Esophagus muscularis mucosa (tissue), 4 donors: ENCODE measurements at regions not wholly inside any gene's neighbourhood (a gene's known extent, or its start where the extent isn't known, plus 50 kb on each side); places are given as distances from the start of the nearest gene placed in this dataset.

ENCODE experiments used
- EP300 ChIP-seq: sonication (generic); formaldehyde crosslinking; IDR thresholded peaks from one replicate; pipeline ENCODE4 v1.6.1; 2017; ENCODE audit warnings: antibody characterized with exemption
- POLR2A ChIP-seq: fragments of 450-650 bp; IDR thresholded peaks from one replicate; pipeline ENCODE4 v1.6.1; 2017; ENCODE audit warnings: antibody characterized with exemption, moderate library complexity, mild to moderate bottlenecking, low read depth
- POLR2AphosphoS5 ChIP-seq, 2 donors: sonication (generic); formaldehyde crosslinking; IDR thresholded peaks; one replicate each; pipeline ENCODE4 v1.6.1; 2017; ENCODE audit warnings: antibody characterized with exemption in 2 of 2
- TF ChIP-seq, protein P1 (sequence below), 3 experiments: fragments of 200-600 bp in 2 of 3; fragments of 450-650 bp in 1 of 3; sonication (generic) in 2 of 3; IDR thresholded peaks; one replicate each; pipeline ENCODE4 v1.5.1; 2017 to 2019; ENCODE audit warnings: antibody characterized with exemption in 3 of 3, mild to moderate bottlenecking in 2 of 3, moderate library complexity in 1 of 3

DNA sequence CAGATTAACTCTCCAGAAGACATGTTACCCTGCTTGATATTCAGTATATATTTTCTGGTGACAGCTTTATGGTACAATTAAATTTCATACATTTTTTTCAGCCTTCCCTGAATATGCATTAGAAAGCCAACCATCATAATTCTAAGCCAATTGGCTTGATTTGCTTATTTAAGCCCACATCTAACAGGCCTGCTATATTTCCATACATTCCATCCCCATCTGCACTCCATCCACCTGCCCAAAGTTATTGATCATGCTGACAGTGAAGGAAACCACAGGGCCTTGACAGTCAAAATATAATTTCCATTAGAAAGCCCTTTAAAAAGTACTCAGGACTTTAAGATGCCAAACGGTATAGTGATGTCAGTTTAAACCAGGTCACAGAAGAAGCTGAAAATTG lies 164.3 kb downstream of the GXYLT1 start:
- no peak for TF ChIP-seq POLR2A
- no peak for TF ChIP-seq EP300
- TF ChIP-seq, protein P1, sequence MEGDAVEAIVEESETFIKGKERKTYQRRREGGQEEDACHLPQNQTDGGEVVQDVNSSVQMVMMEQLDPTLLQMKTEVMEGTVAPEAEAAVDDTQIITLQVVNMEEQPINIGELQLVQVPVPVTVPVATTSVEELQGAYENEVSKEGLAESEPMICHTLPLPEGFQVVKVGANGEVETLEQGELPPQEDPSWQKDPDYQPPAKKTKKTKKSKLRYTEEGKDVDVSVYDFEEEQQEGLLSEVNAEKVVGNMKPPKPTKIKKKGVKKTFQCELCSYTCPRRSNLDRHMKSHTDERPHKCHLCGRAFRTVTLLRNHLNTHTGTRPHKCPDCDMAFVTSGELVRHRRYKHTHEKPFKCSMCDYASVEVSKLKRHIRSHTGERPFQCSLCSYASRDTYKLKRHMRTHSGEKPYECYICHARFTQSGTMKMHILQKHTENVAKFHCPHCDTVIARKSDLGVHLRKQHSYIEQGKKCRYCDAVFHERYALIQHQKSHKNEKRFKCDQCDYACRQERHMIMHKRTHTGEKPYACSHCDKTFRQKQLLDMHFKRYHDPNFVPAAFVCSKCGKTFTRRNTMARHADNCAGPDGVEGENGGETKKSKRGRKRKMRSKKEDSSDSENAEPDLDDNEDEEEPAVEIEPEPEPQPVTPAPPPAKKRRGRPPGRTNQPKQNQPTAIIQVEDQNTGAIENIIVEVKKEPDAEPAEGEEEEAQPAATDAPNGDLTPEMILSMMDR (IDR thresholded peaks at IDR 0.05), result no peak
- no peak for TF ChIP-seq POLR2AphosphoS5 (IDR thresholded peaks at IDR 0.05)
